HL-60 (cell line): ENCODE measurements at regions not wholly inside any gene's neighbourhood (a gene's known extent, or its start where the extent isn't known, plus 50 kb on each side); places are given as distances from the start of the nearest gene placed in this dataset.

Experiments
- GABPA ChIP-seq: IDR thresholded peaks from 2 replicates; pipeline ENCODE4 v1.6.1; 2012; ENCODE audit warnings: low read depth
- POLR2AphosphoS5 ChIP-seq: IDR thresholded peaks from 2 replicates; pipeline ENCODE4 v1.6.1; 2012; ENCODE audit warnings: low read depth
- TF ChIP-seq, protein P1 (sequence below): IDR thresholded peaks from 2 replicates; pipeline ENCODE4 v1.6.1; 2012; ENCODE audit warnings: low read depth; ENCODE audit not compliant: insufficient replicate concordance
- TF ChIP-seq, protein P2 (sequence below): IDR thresholded peaks from one replicate; pipeline ENCODE4 v1.5.1; 2011; ENCODE audit warnings: low read length, control low read depth, inconsistent platforms; ENCODE audit not compliant: insufficient read depth

DNA sequence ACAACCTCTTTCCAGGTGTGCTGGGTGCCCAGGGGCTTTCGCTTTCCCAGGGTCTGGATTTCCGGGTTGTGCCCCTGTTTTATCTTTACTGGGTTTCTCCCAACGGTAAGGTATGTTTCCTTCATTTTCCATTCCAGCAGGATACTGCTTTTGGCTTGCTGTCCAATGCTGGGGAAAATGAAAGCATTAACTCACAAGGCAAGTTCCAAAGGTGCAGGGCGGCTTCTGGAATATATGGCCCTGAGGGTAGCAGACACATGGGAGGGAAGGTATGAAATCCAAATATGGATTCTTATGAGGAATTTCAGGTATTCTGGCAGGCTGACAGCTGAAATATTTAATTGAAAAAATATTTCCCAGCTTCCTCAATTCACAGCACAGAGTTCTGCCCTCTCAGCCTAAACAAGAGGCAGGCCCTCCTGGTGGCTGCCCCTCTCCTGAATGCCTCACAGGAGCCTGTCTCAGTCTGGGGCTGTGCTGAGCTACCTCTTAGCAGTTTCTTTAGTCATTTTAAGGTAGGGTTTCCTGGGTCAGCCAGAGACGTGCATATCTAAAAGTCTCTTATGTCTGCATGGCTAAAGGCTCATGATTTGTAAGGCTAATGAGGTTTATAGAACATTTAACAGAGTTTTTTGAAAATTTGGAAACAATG, 318.6 kb upstream of the B3GAT1 start:
- TF ChIP-seq, protein P1, sequence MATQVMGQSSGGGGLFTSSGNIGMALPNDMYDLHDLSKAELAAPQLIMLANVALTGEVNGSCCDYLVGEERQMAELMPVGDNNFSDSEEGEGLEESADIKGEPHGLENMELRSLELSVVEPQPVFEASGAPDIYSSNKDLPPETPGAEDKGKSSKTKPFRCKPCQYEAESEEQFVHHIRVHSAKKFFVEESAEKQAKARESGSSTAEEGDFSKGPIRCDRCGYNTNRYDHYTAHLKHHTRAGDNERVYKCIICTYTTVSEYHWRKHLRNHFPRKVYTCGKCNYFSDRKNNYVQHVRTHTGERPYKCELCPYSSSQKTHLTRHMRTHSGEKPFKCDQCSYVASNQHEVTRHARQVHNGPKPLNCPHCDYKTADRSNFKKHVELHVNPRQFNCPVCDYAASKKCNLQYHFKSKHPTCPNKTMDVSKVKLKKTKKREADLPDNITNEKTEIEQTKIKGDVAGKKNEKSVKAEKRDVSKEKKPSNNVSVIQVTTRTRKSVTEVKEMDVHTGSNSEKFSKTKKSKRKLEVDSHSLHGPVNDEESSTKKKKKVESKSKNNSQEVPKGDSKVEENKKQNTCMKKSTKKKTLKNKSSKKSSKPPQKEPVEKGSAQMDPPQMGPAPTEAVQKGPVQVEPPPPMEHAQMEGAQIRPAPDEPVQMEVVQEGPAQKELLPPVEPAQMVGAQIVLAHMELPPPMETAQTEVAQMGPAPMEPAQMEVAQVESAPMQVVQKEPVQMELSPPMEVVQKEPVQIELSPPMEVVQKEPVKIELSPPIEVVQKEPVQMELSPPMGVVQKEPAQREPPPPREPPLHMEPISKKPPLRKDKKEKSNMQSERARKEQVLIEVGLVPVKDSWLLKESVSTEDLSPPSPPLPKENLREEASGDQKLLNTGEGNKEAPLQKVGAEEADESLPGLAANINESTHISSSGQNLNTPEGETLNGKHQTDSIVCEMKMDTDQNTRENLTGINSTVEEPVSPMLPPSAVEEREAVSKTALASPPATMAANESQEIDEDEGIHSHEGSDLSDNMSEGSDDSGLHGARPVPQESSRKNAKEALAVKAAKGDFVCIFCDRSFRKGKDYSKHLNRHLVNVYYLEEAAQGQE: no peak
- TF ChIP-seq, protein P2, sequence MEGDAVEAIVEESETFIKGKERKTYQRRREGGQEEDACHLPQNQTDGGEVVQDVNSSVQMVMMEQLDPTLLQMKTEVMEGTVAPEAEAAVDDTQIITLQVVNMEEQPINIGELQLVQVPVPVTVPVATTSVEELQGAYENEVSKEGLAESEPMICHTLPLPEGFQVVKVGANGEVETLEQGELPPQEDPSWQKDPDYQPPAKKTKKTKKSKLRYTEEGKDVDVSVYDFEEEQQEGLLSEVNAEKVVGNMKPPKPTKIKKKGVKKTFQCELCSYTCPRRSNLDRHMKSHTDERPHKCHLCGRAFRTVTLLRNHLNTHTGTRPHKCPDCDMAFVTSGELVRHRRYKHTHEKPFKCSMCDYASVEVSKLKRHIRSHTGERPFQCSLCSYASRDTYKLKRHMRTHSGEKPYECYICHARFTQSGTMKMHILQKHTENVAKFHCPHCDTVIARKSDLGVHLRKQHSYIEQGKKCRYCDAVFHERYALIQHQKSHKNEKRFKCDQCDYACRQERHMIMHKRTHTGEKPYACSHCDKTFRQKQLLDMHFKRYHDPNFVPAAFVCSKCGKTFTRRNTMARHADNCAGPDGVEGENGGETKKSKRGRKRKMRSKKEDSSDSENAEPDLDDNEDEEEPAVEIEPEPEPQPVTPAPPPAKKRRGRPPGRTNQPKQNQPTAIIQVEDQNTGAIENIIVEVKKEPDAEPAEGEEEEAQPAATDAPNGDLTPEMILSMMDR: no peak
- TF ChIP-seq POLR2AphosphoS5: no peak
- TF ChIP-seq GABPA: no peak
